Sigmoid colon (tissue), 4 donors: ENCODE measurements at regions not wholly inside any gene's neighbourhood (a gene's known extent, or its start where the extent isn't known, plus 50 kb on each side); places are given as distances from the start of the nearest gene placed in this dataset.

Experiments used
- CTCF ChIP-seq, 4 experiments: fragments of 450-650 bp in 3 of 4; fragments of 200-600 bp in 1 of 4; IDR thresholded peaks; one replicate each; pipeline ENCODE4 v1.5.1; 2016 to 2019; ENCODE audit warnings: antibody characterized with exemption in 4 of 4, mild to moderate bottlenecking in 3 of 4, moderate library complexity in 2 of 4
- EP300 ChIP-seq, 4 donors: sonication (generic); formaldehyde crosslinking; IDR thresholded peaks; one replicate each; pipeline ENCODE4 v1.6.1; 2017; ENCODE audit warnings: antibody characterized with exemption in 4 of 4
- POLR2A ChIP-seq, 2 donors: fragments of 450-650 bp; IDR thresholded peaks; one replicate each; pipeline ENCODE4 v1.6.1; 2016; ENCODE audit warnings: antibody characterized with exemption in 2 of 2, mild to moderate bottlenecking in 2 of 2, moderate library complexity in 2 of 2
- POLR2AphosphoS5 ChIP-seq, 4 donors: sonication (generic); formaldehyde crosslinking; IDR thresholded peaks; one replicate each; pipeline ENCODE4 v1.6.1; 2017; ENCODE audit warnings: antibody characterized with exemption in 4 of 4

- TF ChIP-seq CTCF (IDR thresholded peaks at IDR 0.05): no peak
- no peak for TF ChIP-seq EP300 (IDR thresholded peaks at IDR 0.05)
- TF ChIP-seq POLR2A (IDR thresholded peaks at IDR 0.05): no peak
- no peak for TF ChIP-seq POLR2AphosphoS5 (IDR thresholded peaks at IDR 0.05)
Observed at GRCh38 chr13:78029901-78030300, 111.3 kb upstream of the EDNRB start.
